Motor neuron (in vitro differentiated cells): ENCODE measurements at regions not wholly inside any gene's neighbourhood (a gene's known extent, or its start where the extent isn't known, plus 50 kb on each side); places are given as distances from the start of the nearest gene placed in this dataset.
"Not testable (repeated sequence)": the region's sequence is repeated elsewhere in the genome, so short reads cannot be mapped to it uniquely, and the experiment has no call there.

Source experiments
- ATAC-seq, 8 experiments: fragments of 200-7000 bp; cut with Tn5 transposase; replicated peaks in 6 of 8; 2 replicates each; pipeline ENCODE4 v1.8.0; 2021; ENCODE audit warnings: mild to moderate bottlenecking in 8 of 8, moderate library complexity in 8 of 8
- H3K27ac ChIP-seq, 2 donors: fragments of 250-450 bp; sonication (Bioruptor Pico); 2 replicates each; pipeline ENCODE4 v1.9.0; 2021; ENCODE audit warnings: antibody characterized with exemption in 2 of 2, mild to moderate bottlenecking in 2 of 2, moderate library complexity in 1 of 2
- H3K4me1 ChIP-seq, 2 donors: fragments of 250-450 bp; sonication (Bioruptor Pico); replicated peaks in 1 of 2; 2 replicates each; pipeline ENCODE4 v1.6.1; 2021; ENCODE audit warnings: antibody characterized with exemption in 2 of 2, mild to moderate bottlenecking in 2 of 2, moderate library complexity in 1 of 2
- H3K4me3 ChIP-seq, 5 donors: fragments of 250-450 bp; sonication (Bioruptor Pico); 2 replicates each; pipeline ENCODE4 v1.9.0; 2021; ENCODE audit warnings: antibody characterized with exemption in 5 of 5, mild to moderate bottlenecking in 5 of 5, moderate library complexity in 4 of 5
- WGBS, 10 experiments: fragments of 450-650 bp; shearing (Covaris generic); methylation state at CpG; one replicate each; pipeline ENCODE4 v1.0.0; 2022; 5-methylcytosine and 5-hydroxymethylcytosine counted together
- in situ Hi-C, 9 experiments: fragments of 400-800 bp; cut with MboI; loops; one replicate each; pipeline ENCODE4 v1.15.0; 2021; ENCODE audit warnings: low sequenced_read_pairs in 9 of 9, low pct_unique_long_range_greater_than_20kb in 2 of 9; ENCODE audit not compliant: unreplicated experiment in 9 of 9

DNA sequence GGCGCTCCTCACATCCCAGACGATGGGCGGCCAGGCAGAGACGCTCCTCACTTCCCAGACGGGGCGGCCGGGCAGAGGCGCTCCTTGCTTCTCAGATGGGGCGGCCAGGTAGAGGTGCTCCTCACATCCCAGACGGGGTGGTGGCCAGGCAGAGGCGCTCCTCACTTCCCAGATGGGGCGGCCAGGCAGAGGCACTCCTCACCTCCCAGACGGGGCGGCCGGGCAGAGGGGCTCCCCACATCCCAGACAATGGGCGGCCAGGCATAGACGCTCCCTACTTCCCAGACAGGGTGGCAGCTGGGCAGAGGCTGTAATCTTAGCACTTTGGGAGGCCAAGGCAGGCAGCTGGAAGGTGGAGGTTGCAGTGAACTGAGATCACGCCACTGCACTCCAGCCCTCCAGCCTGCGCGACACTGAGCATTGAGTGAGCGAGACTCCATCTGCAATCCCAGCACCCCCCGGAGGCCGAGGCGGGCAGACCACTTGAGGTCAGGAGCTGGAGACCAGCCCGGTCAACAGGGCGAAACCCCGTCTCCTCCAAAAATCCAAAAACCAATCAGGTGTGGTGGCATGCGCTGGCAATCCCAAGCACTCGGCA, 833.7 kb upstream of the RAG2 start:
- H3K4me1 ChIP-seq, in situ Hi-C loops, H3K4me3 ChIP-seq, ATAC-seq, H3K27ac ChIP-seq: not testable (repeated sequence)
- WGBS, 10 experiments, result 0 to 100% (median 88%) methylated on average over 2 to 4 of the region's 29 CpGs; no CpG with 5 or more reads in 6 of the 10 experiments

DNA sequence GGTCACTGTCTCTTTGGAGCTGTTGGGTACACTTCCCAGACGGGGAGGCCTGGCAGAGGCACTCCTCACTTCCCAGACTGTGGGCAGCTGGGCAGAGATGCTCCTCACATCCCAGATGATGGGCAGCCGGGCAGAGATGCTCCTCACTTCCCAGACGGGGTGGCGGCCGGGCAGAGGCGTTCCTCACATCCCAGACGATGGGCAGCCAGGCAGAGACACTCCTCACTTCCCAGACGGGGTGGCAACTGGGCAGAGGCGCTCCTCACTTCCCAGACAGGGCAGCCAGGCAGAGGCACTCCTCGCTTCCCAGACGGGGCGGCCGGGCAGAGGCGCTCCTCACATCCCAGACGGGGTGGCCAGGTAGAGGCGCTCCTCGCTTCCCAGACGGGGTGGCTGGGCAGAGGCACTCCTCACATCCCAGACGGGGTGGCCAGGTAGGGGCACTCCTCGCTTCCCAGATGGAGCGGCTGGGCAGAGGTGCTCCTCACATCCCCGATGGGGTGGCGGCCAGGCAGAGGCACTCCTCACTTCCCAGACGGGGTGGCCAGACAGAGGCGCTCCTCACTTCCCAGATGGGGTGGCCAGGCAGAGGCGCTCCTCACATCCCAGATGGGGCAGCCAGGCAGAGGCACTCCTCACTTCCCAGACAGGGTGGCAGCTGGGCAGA, 833.1 kb upstream of the RAG2 start:
- H3K4me1 ChIP-seq, H3K27ac ChIP-seq, in situ Hi-C loops, H3K4me3 ChIP-seq, ATAC-seq: not testable (repeated sequence)
- 20 to 100% (median 80%) methylated on average over 1 to 4 of the region's 26 CpGs; no CpG with 5 or more reads in 5 of the 10 experiments for WGBS, 10 experiments

DNA sequence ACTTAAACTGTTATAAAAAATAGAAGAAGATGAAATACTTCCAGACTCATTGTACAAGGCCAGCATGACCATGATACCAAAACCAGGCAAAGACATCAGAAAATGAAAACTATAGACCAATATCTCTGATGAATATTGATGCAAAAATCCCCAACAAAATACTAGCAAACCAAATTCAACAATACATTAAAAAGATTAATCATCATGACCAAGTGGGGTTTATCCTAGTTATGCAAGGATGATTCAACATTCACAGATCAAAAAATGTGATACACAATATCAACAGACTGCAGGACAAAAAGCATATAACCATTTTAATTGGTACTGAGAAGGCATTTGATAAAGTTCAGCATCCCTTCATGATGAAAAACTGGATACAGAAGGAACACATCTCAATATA, 824.5 kb upstream of the RAG2 start:
- no peaks in the 10 kb centered on the region for H3K4me1 ChIP-seq
- H3K27ac ChIP-seq, result no peak overlapping the region
- in situ Hi-C loops, result no loop called here
- ATAC-seq, result no peak
- H3K4me3 ChIP-seq, result no peak overlapping the region

DNA sequence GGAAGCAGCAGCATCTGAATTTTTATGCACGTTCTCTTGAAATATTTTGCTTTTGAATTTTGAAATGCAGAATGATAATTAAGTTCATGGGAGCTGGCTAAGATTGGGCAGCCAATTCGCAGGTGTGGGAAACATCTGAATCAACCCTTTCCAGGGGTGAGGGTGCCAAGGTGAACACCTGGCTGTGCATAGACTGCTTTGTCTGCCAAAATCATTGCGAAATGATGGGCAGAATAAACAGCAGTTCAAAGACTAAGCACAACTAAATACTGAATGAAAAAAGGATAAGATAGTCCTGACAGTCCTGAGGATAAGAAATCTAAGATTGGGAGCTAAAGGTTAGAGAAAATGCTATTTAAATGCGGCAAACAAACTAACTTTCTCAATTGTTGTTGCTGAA, 813.3 kb upstream of the RAG2 start:
- no peak for ATAC-seq
- H3K4me3 ChIP-seq, result no peak overlapping the region
- 15 to 100% (median 40%) methylated on average over 2 to 4 of the region's 4 CpGs; no CpG with 5 or more reads in 1 of the 10 experiments for WGBS, 10 experiments
- no peak overlapping the region for H3K27ac ChIP-seq
- in situ Hi-C loops, result no loop called here
- no peaks in the 10 kb centered on the region for H3K4me1 ChIP-seq

DNA sequence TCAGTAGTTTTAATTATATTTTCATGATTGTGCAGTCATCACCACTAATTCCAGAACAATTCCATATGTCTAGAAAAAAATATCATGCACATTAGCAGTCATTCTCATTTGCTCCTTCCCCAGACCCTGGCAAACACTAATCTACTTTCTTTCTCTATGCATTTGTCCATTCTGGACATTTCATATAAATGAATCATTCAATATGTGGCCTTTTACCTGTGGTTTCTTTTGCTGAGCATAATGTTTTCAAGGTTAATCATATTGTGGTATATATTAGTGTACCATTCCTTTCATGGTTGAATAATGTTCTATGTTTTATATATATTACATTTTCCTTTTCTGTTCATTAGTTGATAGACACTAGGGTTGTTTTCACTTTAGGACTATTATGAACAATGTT, 811.1 kb upstream of the RAG2 start:
- in situ Hi-C loops, result no loop called here
- no peak for ATAC-seq
- H3K27ac ChIP-seq, result no peak overlapping the region

DNA sequence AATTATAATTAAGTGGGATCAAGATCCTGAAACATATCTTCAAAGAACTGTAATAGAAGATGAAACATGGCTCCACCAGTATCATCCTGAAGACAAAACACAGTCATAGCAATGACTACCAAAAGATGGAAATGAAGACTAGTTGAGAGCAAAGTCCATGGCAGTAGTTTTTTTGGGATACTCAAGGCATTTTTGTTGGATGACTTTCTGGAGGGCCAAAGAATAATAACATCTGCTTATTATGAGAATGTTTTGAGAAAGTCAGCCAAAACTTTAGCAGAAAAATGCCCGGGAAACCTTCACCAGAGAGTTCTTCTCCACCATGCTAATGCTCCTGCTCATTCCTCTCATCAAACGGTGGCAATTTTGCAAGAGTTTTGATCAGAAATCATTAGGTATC, 809.4 kb upstream of the RAG2 start:
- 7 to 95% (median 29%) methylated on average over 2 of the region's 2 CpGs; no CpG with 5 or more reads in 2 of the 10 experiments for WGBS, 10 experiments
- Histone ChIP-seq H3K4me3 (no peak overlapping the region), H3K4me1 (no peaks in the 10 kb centered on the region), H3K27ac (no peak overlapping the region)
- no peak for ATAC-seq
- in situ Hi-C loops, result no loop called here

More for the DNA sequence above, 811.1 kb upstream of the RAG2 start:
- H3K4me3 ChIP-seq, result no peak overlapping the region
- H3K4me1 ChIP-seq, result no peaks in the 10 kb centered on the region

DNA sequence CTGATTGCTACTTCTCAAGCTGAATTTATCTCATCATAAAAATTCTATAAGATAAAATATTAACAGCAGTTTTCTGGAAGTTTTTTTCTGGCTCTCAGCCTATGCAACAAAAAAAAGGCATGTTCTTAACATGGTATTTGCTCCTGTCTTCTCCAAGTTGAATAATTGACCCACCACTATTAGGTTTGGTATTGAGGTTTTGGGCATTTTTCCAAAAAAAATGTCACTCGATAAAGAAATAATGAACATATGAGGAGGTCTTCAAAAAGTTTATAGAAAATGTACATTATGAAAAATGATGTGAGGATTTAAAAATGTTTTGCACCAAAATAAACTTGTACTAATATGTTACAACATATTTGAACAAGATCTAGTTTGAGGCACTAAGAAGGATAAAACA, 808.6 kb upstream of the RAG2 start:
- Histone ChIP-seq H3K4me1 (no peaks in the 10 kb centered on the region), H3K4me3 (no peak overlapping the region), H3K27ac (no peak overlapping the region)
- no peak for ATAC-seq
- in situ Hi-C loops, result no loop called here
- WGBS, 10 experiments, result 0 to 92% (median 50%) methylated on average over 1 of the region's 1 CpG; no CpG with 5 or more reads in 1 of the 10 experiments

DNA sequence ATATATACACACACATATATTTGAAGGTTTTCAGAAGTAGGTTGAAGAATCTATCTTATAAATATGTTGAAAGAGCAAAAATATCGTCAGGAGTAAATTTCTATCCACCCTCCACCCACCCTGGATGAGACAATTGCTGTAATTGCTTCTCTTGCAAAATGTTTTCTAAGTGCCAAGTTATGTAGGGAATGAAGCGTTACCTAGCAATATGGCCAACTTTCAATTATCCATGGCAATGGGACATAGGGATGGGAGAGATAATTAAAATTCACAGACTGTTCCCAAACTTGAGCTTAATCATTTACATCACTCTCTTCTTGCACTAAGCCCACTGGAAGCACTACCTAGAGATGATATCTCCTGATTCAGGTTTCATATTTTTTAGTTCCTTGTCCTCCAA, 806.2 kb upstream of the RAG2 start:
- no peak for ATAC-seq
- no peaks in the 10 kb centered on the region for H3K4me1 ChIP-seq
- no peak overlapping the region for H3K4me3 ChIP-seq
- WGBS, 10 experiments, result 8 to 95% (median 83%) methylated on average over 1 to 2 of the region's 2 CpGs; no CpG with 5 or more reads in 3 of the 10 experiments
- in situ Hi-C loops, result no loop called here
- no peak overlapping the region for H3K27ac ChIP-seq

DNA sequence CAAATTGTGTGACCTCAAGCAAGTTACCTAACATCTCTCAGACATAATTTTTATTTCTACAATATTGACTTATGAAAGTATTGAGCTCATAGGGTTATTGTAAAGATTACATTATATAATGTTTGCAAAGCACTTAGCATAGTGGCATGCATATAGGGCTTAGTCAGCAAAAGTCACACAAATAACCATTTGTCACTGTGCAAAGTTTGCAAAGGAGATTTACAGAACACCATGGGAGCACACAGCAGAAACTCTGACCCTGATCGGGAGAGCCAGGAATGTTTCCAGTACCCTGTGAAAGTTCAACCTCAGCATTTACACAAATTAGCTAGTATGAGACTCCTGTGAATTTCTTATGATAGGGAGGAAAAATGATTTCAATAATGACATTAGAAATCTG, 804.6 kb upstream of the RAG2 start:
- in situ Hi-C loops, result no loop called here
- 25 to 100% (median 80%) methylated on average over 1 of the region's 1 CpG; no CpG with 5 or more reads in 5 of the 10 experiments for WGBS, 10 experiments
- ATAC-seq, result no peak
- Histone ChIP-seq H3K27ac (no peak overlapping the region), H3K4me3 (no peak overlapping the region), H3K4me1 (no peaks in the 10 kb centered on the region)

DNA sequence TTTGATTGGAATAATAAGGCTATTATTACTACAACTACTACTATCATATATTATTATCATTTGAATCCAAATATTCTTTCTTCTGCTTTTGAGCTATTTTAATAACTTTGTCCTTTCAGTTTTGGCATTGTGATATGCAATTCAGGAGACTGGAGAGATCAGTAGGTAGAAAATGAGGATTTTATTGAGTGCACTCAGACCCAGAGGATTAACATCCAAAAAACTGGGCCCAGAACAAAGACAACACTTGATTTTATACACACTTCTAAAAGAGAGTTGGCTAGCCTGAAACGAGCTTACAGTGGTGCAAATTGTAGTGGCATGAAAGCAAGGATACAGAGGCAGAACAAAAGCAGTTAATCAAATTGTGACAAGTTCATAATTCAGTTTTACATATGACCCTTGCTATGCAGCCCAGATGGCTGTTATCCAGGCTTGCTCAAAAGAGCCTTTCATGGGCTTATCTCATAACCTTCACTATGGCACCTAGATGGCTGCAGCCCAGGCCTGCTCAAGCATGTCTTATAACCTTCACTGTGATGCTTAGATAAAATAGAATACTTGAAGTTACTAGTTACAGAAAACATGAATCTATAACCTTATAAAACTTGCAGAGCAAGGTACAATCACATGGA, 796.3 kb upstream of the RAG2 start:
- Histone ChIP-seq H3K27ac (no peak overlapping the region), H3K4me1 (peaks cover 0 to 13% of the 10 kb centered on the region in 2 donors), H3K4me3 (no peak overlapping the region)
- in situ Hi-C loops, result no loop called here
- no peak for ATAC-seq
- 0 to 30% (median 17%) methylated on average over 1 of the region's 1 CpG; no CpG with 5 or more reads in 4 of the 10 experiments for WGBS, 10 experiments

DNA sequence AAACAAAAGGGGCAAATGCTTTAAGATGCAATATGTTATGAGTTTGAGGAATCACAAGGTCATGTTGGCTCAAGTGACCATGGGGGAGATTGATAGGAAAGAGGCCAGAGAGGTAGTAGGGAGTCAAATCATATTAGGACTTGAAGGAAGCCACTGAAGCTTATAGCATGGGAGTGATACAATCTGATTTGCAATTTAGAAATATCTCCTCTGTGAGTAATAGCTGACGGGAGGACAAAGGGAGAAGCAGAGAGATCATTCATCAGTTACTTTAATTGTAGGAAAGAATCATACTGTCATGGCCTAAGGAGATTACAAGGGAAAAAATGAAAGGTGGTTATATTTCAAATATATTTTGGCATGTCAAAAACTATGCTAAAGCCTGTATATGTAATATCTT, 793.6 kb upstream of the RAG2 start:
- peaks cover 0 to 13% of the 10 kb centered on the region in 2 donors for H3K4me1 ChIP-seq
- ATAC-seq, result peak in 2 of 8 experiments; percentile 70 to 73
- no peak overlapping the region for H3K27ac ChIP-seq
- in situ Hi-C loops, result no loop called here
- WGBS, 10 experiments, result 20 to 67% (median 32%) methylated on average over 1 of the region's 1 CpG; no CpG with 5 or more reads in 4 of the 10 experiments
- no peak overlapping the region for H3K4me3 ChIP-seq

DNA sequence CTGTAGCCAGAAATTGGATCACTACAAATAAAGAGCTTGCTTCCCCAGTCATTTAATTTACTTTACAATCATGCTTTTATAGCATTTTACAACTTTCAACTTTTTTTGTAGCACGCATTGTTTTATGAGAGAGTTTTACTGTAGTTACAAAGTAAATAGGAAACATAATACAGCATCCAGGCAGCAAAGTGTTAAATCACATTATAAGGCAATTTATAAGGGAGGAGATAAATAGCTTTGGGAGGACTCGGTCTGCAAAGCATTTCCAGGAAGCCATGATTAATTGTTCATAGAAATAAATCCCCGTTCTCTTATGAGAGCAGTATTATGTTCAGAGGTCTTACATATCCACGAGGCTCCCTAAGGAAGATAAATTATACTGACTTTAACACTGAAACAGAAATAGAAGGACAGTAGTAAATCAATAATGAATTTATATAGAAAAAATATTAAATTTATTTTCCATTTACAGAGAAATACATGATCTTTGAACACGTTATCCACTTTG, 792.6 kb upstream of the RAG2 start:
- Histone ChIP-seq H3K4me1 (peaks cover 0 to 13% of the 10 kb centered on the region in 2 donors), H3K4me3 (no peak overlapping the region), H3K27ac (no peak overlapping the region)
- in situ Hi-C loops, result no loop called here
- ATAC-seq, result peak in 4 of 8 experiments; percentile 53 to 95 (median 89)
- 3 to 61% (median 42%) methylated on average over 1 to 5 of the region's 5 CpGs for WGBS, 10 experiments

DNA sequence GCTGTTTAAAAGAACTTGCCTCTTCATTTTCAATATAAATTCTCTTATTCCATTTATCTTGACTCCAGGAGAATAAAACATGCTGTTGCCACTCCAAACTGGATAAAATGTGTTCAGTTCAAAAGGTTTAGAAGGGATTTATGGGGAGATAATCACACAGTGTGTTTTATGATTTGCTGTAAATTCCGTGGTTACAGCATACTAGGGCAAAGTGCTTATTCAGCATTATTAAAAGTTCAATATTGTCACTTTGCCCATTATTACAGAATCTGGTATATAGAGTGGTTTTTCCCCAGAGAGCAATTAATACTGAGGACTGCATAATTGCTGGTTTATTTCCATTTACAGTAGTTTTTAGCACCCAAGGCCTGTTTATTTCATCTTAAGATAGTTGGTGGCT, 780.9 kb upstream of the RAG2 start:
- peak in 4 of 8 experiments; percentile 48 to 92 (median 61) for ATAC-seq
- Histone ChIP-seq H3K4me1 (peaks cover 0 to 13% of the 10 kb centered on the region in 2 donors), H3K27ac (no peak overlapping the region), H3K4me3 (no peak overlapping the region)
- in situ Hi-C loops, result no loop called here
- 0 to 44% (median 17%) methylated on average over 1 of the region's 1 CpG; no CpG with 5 or more reads in 4 of the 10 experiments for WGBS, 10 experiments
